Activated T-cell treated with anti-CD3 and anti-CD28 coated beads, Interleukin-2, amount 50 U/mL, for 72 hours (primary cell): ENCODE measurements at regions not wholly inside any gene's neighbourhood (a gene's known extent, or its start where the extent isn't known, plus 50 kb on each side); places are given as distances from the start of the nearest gene placed in this dataset.
"Not testable (repeated sequence)": the region's sequence is repeated elsewhere in the genome, so short reads cannot be mapped to it uniquely, and the experiment has no call there.

ENCODE experiments used
- ATAC-seq, 2 donors: fragments of 150-1000 bp; cut with Tn5 transposase; replicated peaks in 1 of 2; 2 replicates each; pipeline ENCODE4 v1.10.0; 2021; ENCODE audit warnings: moderate library complexity in 2 of 2, mild to moderate bottlenecking in 1 of 2
- DNase-seq, 2 donors: peaks; one replicate each; pipeline ENCODE4 v3.0.0; 2021 to 2022; ENCODE audit warnings: mixed read lengths in 1 of 2
- H3K27ac Mint-ChIP-seq: one replicate; pipeline ENCODE4 v1.8.0; 2022; ENCODE audit warnings: mild to moderate bottlenecking, moderate library complexity, mixed read lengths
- H3K27me3 Mint-ChIP-seq: one replicate; pipeline ENCODE4 v1.8.0; 2022; ENCODE audit warnings: low read depth, mixed read lengths
- H3K36me3 Mint-ChIP-seq, 2 donors: one replicate each; pipeline ENCODE4 v1.8.0; 2022; ENCODE audit warnings: mixed read lengths in 2 of 2, mild to moderate bottlenecking in 1 of 2; ENCODE audit not compliant: insufficient read depth in 2 of 2
- H3K4me1 Mint-ChIP-seq: one replicate; pipeline ENCODE4 v1.8.0; 2022; ENCODE audit warnings: low read depth, mixed read lengths
- H3K4me3 Mint-ChIP-seq, 2 donors: one replicate each; pipeline ENCODE4 v1.8.0; 2022; ENCODE audit warnings: mild to moderate bottlenecking in 2 of 2, mixed read lengths in 2 of 2, moderate library complexity in 2 of 2
- H3K9me3 Mint-ChIP-seq, 2 donors: one replicate each; pipeline ENCODE4 v1.8.0; 2022; ENCODE audit warnings: mixed read lengths in 2 of 2

DNA sequence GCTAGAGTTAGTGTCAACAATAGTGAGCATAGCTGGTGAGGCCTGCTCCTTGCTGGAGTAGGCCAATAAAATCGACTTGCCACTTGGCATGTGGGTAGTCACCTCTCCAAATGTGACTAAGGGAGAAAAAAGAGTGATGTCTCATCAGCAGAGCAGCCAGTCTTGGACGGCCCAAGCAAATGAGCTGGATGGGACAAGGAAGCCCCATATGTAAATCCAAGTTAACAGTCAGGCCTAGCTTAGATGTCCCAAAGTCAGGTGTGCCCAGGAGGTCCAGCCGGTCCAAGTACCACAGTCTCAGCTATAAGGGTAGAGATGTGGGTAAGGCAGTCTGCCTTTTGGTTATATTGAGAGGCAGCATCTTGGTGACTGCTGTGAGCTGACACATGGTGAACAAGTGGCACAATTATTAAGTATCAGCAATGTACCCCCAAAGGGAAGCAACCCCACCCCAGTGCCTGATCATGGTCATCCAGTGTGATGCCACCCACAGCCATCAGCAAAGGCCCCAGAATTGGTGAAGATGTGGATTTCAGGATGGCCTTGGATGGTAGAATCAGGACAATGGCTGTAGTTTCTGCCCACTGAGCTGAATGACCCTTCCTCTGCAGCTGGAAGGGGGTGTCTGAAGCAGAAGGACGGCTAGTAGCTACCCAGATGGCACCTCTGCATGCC is 83.4 kb downstream of the TNFRSF13B start:
- no peaks in the 10 kb centered on the region for H3K36me3 Mint-ChIP-seq
- ATAC-seq (no peak), DNase-seq (no peak)
- no peaks in the 10 kb centered on the region for H3K27me3 Mint-ChIP-seq
- no peaks in the 10 kb centered on the region for H3K9me3 Mint-ChIP-seq
- H3K27ac Mint-ChIP-seq = no peak overlapping the region
- no peaks in the 10 kb centered on the region for H3K4me1 Mint-ChIP-seq
- H3K4me3 Mint-ChIP-seq = no peak overlapping the region

- no peaks in the 10 kb centered on the region for H3K9me3 Mint-ChIP-seq
- no peaks in the 10 kb centered on the region for H3K4me1 Mint-ChIP-seq
- no peaks in the 10 kb centered on the region for H3K36me3 Mint-ChIP-seq
- no peaks in the 10 kb centered on the region for H3K27me3 Mint-ChIP-seq
- no peak overlapping the region for H3K27ac Mint-ChIP-seq
- no peak overlapping the region for H3K4me3 Mint-ChIP-seq
- ATAC-seq (no peak), DNase-seq (no peak)
These were observed 84.3 kb downstream of the TNFRSF13B start for GRCh38 chr17:16887523-16888095.

- DNase-seq = peak in 1 of 2 donors; percentile 11
- ATAC-seq = peak; percentile 45 to 90
- Mint-ChIP-seq H3K4me1 (no peaks in the 10 kb centered on the region), H3K4me3 (no peak overlapping the region), H3K36me3 (no peaks in the 10 kb centered on the region), H3K27me3 (no peaks in the 10 kb centered on the region), H3K9me3 (no peaks in the 10 kb centered on the region), H3K27ac (no peak overlapping the region)
These were observed 85.1 kb downstream of the TNFRSF13B start for GRCh38 chr17:16886655-16887322.

DNA sequence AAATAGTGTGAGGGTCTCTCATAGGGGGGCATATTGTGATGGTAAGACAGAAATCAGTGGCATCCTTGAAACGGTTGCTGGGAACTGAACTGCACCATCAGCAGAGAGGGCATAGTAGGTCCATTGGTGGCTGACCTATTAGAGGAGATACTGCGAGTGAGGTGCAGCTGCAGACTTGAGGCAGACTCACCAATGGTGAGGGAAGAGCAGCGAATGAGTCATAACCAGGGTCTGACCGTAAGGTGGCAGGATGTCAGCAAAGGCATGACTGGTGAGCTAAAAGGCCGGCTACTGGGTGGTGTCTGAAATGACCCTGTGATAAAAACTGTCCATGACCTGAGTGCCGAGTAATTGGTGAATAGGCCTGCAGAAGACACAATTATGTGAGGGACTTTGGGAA is 86.7 kb downstream of the TNFRSF13B start:
- H3K9me3 Mint-ChIP-seq, DNase-seq, H3K27me3 Mint-ChIP-seq, H3K36me3 Mint-ChIP-seq, ATAC-seq, H3K27ac Mint-ChIP-seq, H3K4me3 Mint-ChIP-seq, H3K4me1 Mint-ChIP-seq: not testable (repeated sequence)

DNA sequence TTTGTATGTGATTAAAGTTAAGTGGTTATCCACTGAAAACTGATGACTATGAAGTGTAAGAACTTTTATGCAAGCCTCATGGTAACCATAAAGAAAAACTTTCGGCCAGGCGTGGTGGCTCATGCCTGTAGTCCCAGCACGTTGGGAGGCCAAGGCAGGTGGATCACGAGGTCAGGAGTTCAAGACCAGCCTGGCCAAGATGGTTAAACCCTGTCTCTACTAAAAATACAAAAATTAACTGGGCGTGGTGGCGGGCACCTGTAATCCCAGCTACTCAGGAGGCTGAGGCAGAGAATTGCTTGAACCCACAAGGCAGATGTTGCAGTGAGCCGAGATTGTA is 89.0 kb downstream of the TNFRSF13B start:
- not testable (repeated sequence) for H3K4me1 Mint-ChIP-seq, H3K4me3 Mint-ChIP-seq, H3K27me3 Mint-ChIP-seq, ATAC-seq, H3K9me3 Mint-ChIP-seq, DNase-seq, H3K36me3 Mint-ChIP-seq, H3K27ac Mint-ChIP-seq

DNA sequence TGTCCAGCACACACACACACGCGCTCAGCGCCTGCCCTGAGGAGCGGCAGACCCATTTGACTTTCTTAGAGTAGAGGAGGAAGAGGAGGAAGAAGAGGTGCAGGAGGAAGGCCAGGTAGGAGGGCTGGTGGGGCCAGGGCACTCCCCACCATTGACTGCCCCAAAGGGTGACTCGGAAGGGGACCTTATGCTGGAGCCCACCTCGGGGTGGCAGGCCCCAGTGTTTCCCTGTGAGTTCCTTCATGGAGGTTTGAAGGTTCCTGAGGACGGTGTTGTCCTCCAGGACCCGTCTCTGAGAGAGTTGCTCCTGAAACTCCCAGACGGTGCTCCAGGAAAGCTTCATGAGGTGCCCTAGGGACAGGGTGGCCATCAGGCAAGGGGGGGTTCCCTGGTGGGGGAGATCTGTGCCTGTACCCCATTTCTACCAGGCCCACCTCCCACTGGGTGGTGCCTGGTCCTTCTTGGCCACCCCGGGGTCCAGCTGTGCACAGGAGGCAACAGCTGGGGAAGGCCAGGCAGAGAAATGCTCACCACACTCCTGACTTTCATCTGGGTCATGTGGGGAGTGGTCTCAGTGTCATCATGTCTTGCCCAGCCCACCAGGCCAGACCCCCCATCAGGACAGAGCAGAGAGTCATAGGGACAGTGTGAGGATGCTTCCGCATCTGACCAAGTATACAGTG is 89.5 kb downstream of the TNFRSF13B start:
- DNase-seq (no peak), ATAC-seq (no peak)
- Mint-ChIP-seq H3K4me1 (no peaks in the 10 kb centered on the region), H3K27ac (no peak overlapping the region), H3K27me3 (no peaks in the 10 kb centered on the region), H3K36me3 (no peaks in the 10 kb centered on the region), H3K9me3 (no peaks in the 10 kb centered on the region), H3K4me3 (no peak overlapping the region)

DNA sequence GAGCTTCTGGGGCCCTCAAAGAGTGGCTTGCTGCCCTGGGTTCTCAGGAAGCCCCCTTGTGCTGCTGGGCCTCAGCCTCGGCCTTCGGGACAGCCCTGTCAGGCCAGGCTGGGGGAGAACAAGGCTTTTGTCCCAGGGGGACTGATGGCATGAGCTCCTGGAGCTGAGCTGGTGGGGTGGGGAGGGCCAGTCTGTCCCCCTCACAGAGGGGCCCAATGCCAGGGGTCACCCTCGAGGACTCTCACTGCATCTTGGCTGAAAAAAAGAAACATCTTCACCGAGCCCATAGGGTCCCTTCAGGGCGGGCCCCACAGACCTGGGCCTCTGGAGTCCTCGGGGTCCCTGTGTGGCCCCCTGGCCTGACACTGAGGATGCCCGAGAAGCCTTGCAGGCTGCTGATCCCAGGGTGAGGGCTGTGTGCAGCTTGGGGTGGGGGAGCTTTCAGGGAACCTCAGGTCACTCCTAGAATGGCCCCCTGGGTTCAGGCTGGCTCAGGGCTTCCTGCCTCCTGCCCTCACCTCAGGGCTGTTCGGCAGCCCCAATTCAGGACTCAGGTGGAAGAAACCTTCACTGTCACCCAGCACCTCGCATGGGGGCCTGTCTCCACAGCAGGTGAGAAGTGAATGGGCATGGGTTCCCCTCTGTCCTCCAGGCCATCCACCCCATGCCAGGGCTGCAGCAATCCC is 90.5 kb downstream of the TNFRSF13B start:
- ATAC-seq (no peak), DNase-seq (no peak)
- Mint-ChIP-seq H3K27ac (no peak overlapping the region), H3K4me3 (no peak overlapping the region), H3K27me3 (no peaks in the 10 kb centered on the region), H3K36me3 (no peaks in the 10 kb centered on the region), H3K9me3 (no peaks in the 10 kb centered on the region), H3K4me1 (no peaks in the 10 kb centered on the region)

DNA sequence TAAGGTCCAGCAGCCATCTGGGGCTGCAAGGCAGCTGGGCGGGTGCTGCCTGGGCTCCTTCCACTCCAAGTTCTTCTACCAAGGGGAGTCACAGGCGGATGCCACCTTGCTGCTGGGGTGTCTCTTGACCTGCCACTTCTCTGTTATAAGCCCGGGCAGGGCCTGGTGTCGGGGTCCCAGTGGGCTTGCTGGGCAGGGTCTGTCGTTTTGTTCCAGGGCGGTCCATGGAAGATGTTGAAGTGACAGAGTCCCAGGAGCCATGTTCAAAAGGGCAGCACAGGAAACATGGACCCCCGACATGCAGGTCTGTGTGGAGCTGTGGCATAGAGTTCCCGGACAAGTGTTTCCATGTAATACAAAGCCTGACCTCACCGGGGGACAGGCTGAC is 91.1 kb downstream of the TNFRSF13B start:
- Mint-ChIP-seq H3K27ac (no peak overlapping the region), H3K4me1 (no peaks in the 10 kb centered on the region), H3K27me3 (no peaks in the 10 kb centered on the region), H3K4me3 (no peak overlapping the region), H3K9me3 (no peaks in the 10 kb centered on the region), H3K36me3 (no peaks in the 10 kb centered on the region)
- no peak for DNase-seq
- ATAC-seq = no peak

DNA sequence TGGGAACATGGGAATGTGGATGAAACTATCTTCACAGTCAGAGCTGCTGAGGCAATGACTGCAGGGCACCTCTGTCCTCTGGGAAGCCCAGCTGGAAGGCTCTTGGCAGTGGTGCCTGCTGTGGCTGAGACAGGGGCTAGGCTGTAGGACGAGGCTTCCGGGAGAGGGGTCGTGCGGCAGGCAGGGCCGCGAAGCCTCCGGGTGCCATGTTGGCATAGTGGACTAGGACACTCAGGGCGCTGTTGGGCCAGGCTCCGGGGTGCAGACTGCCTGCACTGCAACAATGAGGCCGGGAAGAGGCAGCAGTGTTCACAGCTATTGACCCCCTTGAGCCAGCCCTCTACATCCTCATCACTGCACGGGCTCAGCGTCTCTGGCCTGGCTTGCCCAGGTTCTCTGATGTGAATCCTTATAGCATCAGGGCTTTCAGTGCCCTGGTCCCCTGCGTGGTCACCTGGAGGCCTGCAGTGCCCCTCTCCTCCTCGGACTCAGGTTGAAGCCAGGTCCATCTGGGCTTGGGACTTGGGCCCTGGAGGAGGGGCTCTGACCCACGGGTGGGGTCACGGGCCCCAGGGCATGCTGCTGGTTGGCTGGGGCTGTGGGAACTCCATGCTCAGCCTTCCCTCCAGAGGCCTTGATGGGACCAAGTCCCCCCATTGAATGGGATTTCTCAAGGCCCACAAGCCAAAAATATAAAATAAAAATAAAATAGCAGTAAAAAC is 91.6 kb downstream of the TNFRSF13B start:
- Mint-ChIP-seq H3K4me3 (no peak overlapping the region), H3K9me3 (no peaks in the 10 kb centered on the region), H3K36me3 (no peaks in the 10 kb centered on the region), H3K27ac (no peak overlapping the region), H3K4me1 (no peaks in the 10 kb centered on the region), H3K27me3 (no peaks in the 10 kb centered on the region)
- DNase-seq (no peak), ATAC-seq (no peak)

GRCh38 chr17:16879686-16880085 is 92.2 kb downstream of the TNFRSF13B start:
- Mint-ChIP-seq H3K27me3 (no peaks in the 10 kb centered on the region), H3K9me3 (no peaks in the 10 kb centered on the region), H3K27ac (no peak overlapping the region), H3K4me3 (no peak overlapping the region), H3K36me3 (no peaks in the 10 kb centered on the region), H3K4me1 (no peaks in the 10 kb centered on the region)
- ATAC-seq (no peak), DNase-seq (no peak)

- Mint-ChIP-seq H3K9me3 (no peaks in the 10 kb centered on the region), H3K27me3 (no peaks in the 10 kb centered on the region), H3K36me3 (no peaks in the 10 kb centered on the region), H3K4me1 (no peaks in the 10 kb centered on the region), H3K27ac (no peak overlapping the region), H3K4me3 (no peak overlapping the region)
- DNase-seq (no peak), ATAC-seq (no peak)
These were observed 93.3 kb downstream of the TNFRSF13B start for GRCh38 chr17:16878606-16879005.

GRCh38 chr17:16878084-16878483 is 93.8 kb downstream of the TNFRSF13B start:
- H3K9me3 Mint-ChIP-seq = no peaks in the 10 kb centered on the region
- H3K4me1 Mint-ChIP-seq = no peaks in the 10 kb centered on the region
- DNase-seq (no peak), ATAC-seq (no peak)
- no peaks in the 10 kb centered on the region for H3K36me3 Mint-ChIP-seq
- H3K4me3 Mint-ChIP-seq = no peak overlapping the region
- no peaks in the 10 kb centered on the region for H3K27me3 Mint-ChIP-seq
- H3K27ac Mint-ChIP-seq = no peak overlapping the region

- Mint-ChIP-seq H3K9me3 (no peaks in the 10 kb centered on the region), H3K4me1 (no peaks in the 10 kb centered on the region), H3K27ac (no peak overlapping the region), H3K27me3 (no peaks in the 10 kb centered on the region), H3K4me3 (no peak overlapping the region), H3K36me3 (no peaks in the 10 kb centered on the region)
- ATAC-seq (no peak), DNase-seq (no peak)
These were observed 94.8 kb downstream of the TNFRSF13B start for GRCh38 chr17:16877099-16877498.
